H54 (cell line): ENCODE measurements at regions not wholly inside any gene's neighbourhood (a gene's known extent, or its start where the extent isn't known, plus 50 kb on each side); places are given as distances from the start of the nearest gene placed in this dataset.

Experiments used
- DNase-seq: peaks from one replicate; pipeline ENCODE4 v3.0.0; 2011; ENCODE audit warnings: low spot score, mixed read lengths; ENCODE audit not compliant: insufficient read length
- FAIRE-seq: peaks from 3 replicates; lab custom pipeline; 2011; peaks lifted over from hg19 to GRCh38; lab: Jason Lieb, UNC
- POLR2A ChIP-seq: IDR thresholded peaks from 2 replicates; pipeline ENCODE4 v1.6.1; 2011; ENCODE audit warnings: low read depth, mild to moderate bottlenecking, low read length

GRCh38 chr11:31882951-31883392, 71.8 kb upstream of the PAX6 start:
- no peak for FAIRE-seq
- peak; percentile 17 for DNase-seq
- TF ChIP-seq POLR2A: no peak

DNA sequence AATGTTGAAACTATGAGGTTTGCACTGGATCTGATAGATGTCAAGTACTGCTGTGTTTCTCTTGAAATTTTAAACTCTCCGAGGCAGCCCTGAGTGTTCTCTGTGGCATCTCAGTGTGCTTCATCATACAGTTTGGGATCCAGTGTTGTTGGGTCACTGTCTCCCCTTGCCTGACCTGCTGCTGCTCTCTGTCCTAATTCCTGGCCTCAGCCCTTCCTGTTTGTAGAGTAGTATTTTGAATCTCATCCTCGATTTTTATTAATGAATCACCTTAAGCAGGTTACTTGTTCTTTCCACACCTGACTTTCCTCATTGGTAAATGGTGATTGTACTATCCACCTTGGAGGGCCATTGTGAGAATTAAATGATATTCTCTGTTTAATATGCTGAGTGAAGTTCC, 70.7 kb upstream of the PAX6 start:
- no peak for DNase-seq
- no peak for TF ChIP-seq POLR2A
- no peak for FAIRE-seq

DNA sequence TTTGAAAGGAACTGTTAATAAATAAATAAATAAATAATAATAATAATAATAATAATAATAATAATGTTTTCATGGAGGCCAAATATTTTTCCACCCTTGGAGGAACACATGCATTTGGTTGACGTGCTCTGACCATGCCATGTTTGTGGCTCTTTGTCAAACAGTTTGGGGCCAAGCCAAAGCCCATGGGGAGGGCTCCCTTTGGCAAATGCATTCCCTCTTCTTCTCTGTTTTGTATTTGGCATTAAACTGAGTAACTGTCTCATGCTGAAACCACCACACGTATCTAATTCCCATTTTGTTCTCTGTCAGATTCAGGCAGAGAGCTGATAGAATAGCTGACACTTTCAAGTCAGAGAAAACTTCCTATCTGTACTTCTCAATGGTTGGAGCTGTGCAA, 68.6 kb upstream of the PAX6 start:
- TF ChIP-seq POLR2A: no peak
- FAIRE-seq: no peak
- no peak for DNase-seq

- TF ChIP-seq POLR2A: no peak
- no peak for DNase-seq
- no peak for FAIRE-seq
Measured at GRCh38 chr11:31877863-31878262, 66.7 kb upstream of the PAX6 start.

DNA sequence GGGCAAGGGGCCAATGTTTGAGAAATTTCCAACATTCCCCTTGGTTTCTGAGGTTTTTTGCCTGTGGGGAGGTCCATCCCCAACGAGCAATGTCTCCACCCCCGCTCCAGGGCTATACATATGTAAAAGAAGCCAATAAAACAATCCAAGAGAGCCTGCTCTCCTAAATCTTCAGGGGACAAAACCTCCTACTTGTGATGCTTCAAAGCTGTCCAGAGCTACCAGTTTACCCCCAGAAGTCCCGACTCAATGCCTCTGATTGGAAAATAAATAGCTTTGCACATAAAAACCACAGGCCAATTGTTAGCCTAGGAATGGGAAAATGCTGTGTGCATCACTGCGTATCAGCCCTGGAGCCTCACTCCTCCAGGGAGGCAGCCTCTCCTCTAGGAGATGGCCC, 66.0 kb upstream of the PAX6 start:
- no peak for TF ChIP-seq POLR2A
- no peak for DNase-seq
- FAIRE-seq: no peak

DNA sequence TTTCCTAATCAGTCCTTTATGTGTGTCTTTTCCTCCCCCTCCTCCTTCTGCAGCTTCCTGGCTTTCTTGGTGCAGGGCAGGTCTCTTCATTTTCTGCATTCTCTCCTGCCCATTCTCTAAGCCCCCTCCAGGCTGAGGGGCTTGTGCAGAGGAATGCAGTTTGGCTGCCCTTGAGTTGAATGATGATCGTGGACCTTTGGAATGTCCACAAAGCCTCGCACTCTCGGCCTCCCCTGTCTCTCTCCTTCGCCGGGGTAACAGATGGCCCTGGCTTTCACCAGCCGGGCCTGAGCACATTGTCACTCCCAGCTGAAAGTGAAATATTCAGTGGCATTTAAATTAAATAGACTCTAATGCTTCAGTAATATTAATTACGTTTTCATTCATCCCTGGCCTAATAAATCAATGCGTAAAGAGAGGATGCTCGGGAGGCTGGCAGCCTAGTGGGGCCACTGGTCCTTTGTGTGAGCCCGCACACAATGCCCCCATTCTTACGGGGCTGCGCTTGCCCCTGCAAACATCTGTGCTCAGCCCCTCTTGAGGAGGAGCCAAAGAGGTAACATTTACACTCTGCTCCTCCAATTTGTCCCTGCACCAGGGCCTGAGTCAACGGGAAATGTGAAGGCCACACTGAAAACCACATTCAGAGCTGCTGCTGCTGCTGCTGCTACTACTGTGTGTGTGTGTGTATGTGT, 64.9 kb upstream of the PAX6 start:
- FAIRE-seq (no peak), DNase-seq (no peak)
- TF ChIP-seq POLR2A: no peak

GRCh38 chr11:31874631-31875191, 63.6 kb upstream of the PAX6 start:
- no peak for TF ChIP-seq POLR2A
- DNase-seq: no peak
- FAIRE-seq: no peak

GRCh38 chr11:31873124-31873523, 62.0 kb upstream of the PAX6 start:
- no peak for TF ChIP-seq POLR2A
- FAIRE-seq: no peak
- no peak for DNase-seq

DNA sequence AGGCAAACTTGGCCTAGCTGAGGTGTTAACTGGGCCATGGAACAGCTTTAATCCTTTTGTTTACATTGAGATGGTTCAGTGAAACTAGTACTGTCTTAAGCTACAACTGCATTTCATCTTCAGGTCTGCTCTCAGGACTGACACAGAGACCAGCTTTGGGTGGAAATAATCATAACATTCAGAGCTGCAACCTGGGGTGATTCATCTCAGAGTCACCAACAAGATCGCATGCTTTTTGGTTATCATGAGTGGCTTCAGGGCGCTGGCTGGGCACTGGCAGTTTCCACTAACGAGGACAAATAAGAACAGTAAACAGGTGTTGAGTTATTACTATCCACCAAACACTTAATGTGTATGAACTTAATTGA, 60.9 kb upstream of the PAX6 start:
- no peak for TF ChIP-seq POLR2A
- no peak for FAIRE-seq
- DNase-seq: peak; percentile 23

GRCh38 chr11:31871310-31872075, 60.4 kb upstream of the PAX6 start:
- DNase-seq (no peak), FAIRE-seq (no peak)
- TF ChIP-seq POLR2A: no peak

DNA sequence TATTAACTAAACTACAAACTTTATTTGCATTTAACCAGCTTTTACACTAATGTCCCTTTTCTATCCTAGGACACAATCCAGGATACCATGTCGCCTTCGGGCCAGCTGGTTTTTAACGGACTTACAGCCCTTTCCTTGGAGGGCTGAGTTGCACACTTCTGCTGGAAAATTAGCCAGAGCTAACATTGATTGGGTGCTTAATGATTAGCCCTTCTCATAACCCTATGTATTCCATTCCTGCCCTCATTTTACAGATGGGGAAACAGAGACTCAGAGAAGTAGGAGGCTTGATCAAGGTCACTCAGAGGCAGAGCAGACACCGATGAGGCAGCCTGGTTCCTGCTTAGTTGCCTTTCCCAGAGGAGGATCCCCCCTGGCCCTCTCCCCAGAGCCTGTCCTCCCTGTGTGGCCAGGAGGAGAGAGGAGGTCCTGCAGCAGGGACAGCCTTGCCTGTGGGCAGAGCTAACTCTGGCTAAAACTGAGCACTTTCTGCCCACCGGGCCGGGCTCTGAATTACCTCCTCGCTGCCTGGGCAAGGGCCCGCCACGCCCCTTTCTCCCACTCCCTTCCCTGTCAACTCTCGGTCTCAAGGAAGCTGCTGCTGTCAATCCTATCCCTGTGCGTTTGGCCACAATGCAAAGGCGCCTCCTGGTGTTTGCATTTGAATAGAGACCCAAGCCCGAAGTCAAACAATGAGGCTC, 59.6 kb upstream of the PAX6 start:
- no peak for TF ChIP-seq POLR2A
- DNase-seq: no peak
- FAIRE-seq: no peak

DNA sequence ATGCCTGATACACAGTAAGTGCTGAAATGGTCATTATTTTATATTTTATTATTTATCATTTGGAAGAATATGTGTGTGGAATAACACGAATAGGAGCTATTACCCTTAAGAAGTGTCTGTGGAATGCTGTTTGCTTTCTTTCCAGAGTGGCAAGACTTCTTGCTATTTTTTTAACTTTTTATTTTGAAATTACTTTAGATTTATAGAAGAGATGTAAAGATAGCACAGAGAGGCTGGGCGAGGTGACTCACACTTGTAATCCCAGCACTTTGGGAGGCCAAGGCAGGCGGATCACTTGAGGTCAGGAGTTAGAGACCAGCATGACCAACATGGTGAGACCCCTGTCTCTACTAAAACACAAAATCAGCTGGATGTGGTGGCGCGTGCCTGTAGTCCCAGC, 58.9 kb upstream of the PAX6 start:
- DNase-seq: no peak
- no peak for FAIRE-seq
- TF ChIP-seq POLR2A: no peak

DNA sequence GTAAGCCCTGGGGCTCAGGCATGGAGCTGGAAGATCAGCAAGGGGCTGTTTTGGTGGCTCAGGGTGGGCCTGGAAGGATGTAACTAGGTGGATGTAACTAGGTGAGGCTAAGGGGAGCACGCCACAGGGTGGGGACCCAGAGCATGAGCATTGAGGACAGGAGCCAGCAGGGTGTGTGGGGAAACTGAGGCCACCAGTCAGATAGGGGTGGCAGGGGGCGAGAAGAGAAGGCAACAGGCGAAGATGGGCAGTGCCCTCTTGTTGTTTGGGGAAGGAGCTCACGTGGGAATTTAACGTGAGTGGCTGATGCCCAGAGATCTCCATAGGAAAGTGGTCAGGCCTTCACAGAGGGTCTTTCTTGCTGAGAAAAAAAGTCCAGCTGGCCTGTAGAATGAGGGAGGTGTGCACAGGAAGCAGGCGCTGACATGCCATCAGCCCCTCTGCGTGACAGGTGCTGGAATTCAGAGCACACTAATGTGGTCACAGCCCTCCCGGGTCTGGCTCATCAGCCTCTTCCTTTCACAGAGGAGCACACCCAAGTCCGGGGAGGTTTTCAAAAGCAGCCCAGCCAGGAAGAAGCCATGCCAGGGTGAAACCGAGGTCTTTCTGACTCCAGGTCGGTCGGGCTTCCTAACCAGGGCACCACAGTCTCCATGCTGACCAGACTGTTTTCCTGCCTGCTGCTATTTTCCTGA, 54.6 kb upstream of the PAX6 start:
- DNase-seq: no peak
- no peak for FAIRE-seq
- TF ChIP-seq POLR2A: no peak
